Lower leg skin (tissue), 3 donors: ENCODE measurements at regions not wholly inside any gene's neighbourhood (a gene's known extent, or its start where the extent isn't known, plus 50 kb on each side); places are given as distances from the start of the nearest gene placed in this dataset.

Experiments
- POLR2A ChIP-seq, 2 donors: fragments of 450-650 bp; IDR thresholded peaks; one replicate each; pipeline ENCODE4 v1.6.1; 2016 to 2017; ENCODE audit warnings: antibody characterized with exemption in 2 of 2, mild to moderate bottlenecking in 1 of 2, moderate library complexity in 1 of 2
- TF ChIP-seq, protein P1 (sequence below), 3 donors: fragments of 450-650 bp; IDR thresholded peaks; one replicate each; pipeline ENCODE4 v1.5.1; 2016; ENCODE audit warnings: antibody characterized with exemption in 3 of 3, mild to moderate bottlenecking in 3 of 3, moderate library complexity in 2 of 3

DNA sequence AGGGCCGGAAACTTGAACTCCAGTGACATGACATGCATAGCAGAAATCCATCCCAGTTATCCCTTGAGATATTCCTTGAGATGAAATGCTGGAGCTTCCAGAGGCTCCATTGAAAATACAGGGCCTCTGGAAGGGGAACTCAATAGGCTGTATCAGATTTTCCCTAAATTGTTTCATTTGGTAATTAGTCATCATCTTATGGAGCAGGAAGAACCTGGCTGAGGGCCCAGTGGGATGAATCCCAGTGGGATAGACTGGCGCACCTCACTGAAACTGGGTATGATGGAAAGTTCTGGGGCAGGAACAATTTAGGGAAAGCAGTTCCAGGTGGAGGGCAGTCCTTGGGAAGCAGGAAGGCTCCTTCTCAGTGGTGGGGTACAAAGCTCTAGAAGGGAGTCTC is 307.8 kb upstream of the DIPK2B start:
- TF ChIP-seq, protein P1, sequence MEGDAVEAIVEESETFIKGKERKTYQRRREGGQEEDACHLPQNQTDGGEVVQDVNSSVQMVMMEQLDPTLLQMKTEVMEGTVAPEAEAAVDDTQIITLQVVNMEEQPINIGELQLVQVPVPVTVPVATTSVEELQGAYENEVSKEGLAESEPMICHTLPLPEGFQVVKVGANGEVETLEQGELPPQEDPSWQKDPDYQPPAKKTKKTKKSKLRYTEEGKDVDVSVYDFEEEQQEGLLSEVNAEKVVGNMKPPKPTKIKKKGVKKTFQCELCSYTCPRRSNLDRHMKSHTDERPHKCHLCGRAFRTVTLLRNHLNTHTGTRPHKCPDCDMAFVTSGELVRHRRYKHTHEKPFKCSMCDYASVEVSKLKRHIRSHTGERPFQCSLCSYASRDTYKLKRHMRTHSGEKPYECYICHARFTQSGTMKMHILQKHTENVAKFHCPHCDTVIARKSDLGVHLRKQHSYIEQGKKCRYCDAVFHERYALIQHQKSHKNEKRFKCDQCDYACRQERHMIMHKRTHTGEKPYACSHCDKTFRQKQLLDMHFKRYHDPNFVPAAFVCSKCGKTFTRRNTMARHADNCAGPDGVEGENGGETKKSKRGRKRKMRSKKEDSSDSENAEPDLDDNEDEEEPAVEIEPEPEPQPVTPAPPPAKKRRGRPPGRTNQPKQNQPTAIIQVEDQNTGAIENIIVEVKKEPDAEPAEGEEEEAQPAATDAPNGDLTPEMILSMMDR (IDR thresholded peaks at IDR 0.05): no peak
- TF ChIP-seq POLR2A (IDR thresholded peaks at IDR 0.05): no peak
